ENCODE measurements at regions not wholly inside any gene's neighbourhood (a gene's known extent, or its start where the extent isn't known, plus 50 kb on each side); places are given as distances from the start of the nearest gene placed in this dataset.

DNA sequence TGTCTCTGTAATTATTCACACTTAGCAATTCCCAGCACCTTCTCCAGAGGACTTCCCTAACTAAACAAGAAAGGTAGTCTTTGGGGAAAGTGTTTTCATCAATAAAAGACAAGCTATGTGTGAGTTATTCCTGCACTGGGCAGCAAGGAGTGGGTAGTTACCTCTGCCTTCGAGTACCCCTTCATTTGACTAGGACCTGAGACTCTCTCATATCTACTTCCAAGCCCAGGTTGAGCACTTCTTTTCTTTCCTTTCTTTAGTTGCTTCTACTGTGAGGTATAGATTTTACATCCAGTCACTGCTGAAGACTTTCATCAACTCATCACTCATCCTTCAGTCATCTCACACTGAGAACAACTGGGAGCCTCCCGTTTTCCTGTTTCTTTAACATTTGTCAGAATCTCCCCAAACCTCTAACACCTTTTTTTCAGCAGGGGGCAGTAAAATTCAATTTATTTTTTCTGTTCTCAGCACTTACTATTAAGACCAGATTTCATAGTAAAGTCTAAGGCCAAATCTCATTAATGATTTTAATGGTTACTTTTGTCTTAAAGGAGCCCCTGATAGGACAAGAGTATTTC is 80.1 kb upstream of the PRSS1 start:
- TF ChIP-seq POLR2A (IDR thresholded peaks at IDR 0.05; ENCODE audit: low read depth, low read length), result no peak
- TF ChIP-seq POLR2AphosphoS5 (IDR thresholded peaks at IDR 0.05; ENCODE audit: low read depth, low read length), result no peak
- no peak for TF ChIP-seq TAF1 (IDR thresholded peaks at IDR 0.05; ENCODE audit: borderline replicate concordance, low read depth, low read length)

Measured in GM12892 (cell line).